ENCODE measurements at regions not wholly inside any gene's neighbourhood (a gene's known extent, or its start where the extent isn't known, plus 50 kb on each side); places are given as distances from the start of the nearest gene placed in this dataset.

GRCh38 chr22:49554741-49555140 is 272.9 kb downstream of the BRD1 start (continued):
- TF ChIP-seq SNAPC4 (CRISPR knock-in tag; IDR thresholded peaks at IDR 0.05) (no peak), HCFC1 (IDR thresholded peaks at IDR 0.05; ENCODE audit: low read depth, low read length) (no peak)

DNA sequence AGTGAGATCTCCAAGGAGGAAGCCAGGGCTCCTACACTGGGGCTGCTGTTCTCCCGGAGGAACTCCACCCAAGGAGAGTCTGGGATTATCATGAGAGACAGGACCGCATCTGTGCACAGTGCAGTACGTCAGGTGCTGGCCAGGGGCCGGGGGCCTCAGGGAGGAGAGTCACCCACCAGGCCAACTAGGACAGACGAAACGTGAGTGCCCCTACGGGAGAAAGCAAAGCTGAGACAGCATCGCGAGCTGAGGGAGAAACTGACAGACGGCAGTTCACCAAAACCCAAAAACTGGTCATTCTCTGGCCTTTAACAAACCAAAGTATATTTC is 273.4 kb downstream of the BRD1 start:
- no peak for TF ChIP-seq HOXA9 (CRISPR knock-in tag; IDR thresholded peaks at IDR 0.05; ENCODE audit: borderline replicate concordance)
- no peak for TF ChIP-seq SIN3B (IDR thresholded peaks at IDR 0.05; ENCODE audit: low read length)
- TF ChIP-seq, protein P1, sequence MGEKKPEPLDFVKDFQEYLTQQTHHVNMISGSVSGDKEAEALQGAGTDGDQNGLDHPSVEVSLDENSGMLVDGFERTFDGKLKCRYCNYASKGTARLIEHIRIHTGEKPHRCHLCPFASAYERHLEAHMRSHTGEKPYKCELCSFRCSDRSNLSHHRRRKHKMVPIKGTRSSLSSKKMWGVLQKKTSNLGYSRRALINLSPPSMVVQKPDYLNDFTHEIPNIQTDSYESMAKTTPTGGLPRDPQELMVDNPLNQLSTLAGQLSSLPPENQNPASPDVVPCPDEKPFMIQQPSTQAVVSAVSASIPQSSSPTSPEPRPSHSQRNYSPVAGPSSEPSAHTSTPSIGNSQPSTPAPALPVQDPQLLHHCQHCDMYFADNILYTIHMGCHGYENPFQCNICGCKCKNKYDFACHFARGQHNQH (CRISPR knock-in tag; IDR thresholded peaks at IDR 0.05), result no peak
- TF ChIP-seq ZNF260 (CRISPR knock-in tag; IDR thresholded peaks at IDR 0.05; ENCODE audit: borderline replicate concordance, low read depth), result no peak
- no peak for TF ChIP-seq ZNF138 (CRISPR knock-in tag; IDR thresholded peaks at IDR 0.05; ENCODE audit: low read depth)
- in situ Hi-C loops (cut with HindIII; ENCODE audit: extremely low pct_ligation_motif_present, low pct_unique_long_range_greater_than_20kb), result no loop called here
- no peak overlapping the region for H3K4me3 ChIP-seq (replicated peaks in 1 of 3; ENCODE audit: insufficient read depth in 1 of 3, low read depth in 2 of 3, low read length in 3 of 3)
- no peaks in the 10 kb centered on the region for H3K4me1 ChIP-seq (ENCODE audit: insufficient read depth, low read length)
- DNase-seq (ENCODE audit: low spot score), result no peak
- no peak for ATAC-seq
- no peaks in the 10 kb centered on the region for H3K36me3 ChIP-seq (replicated peaks in 1 of 2; ENCODE audit: control insufficient read depth in 1 of 2, insufficient read depth in 2 of 2, low read length in 2 of 2)
- H3K9ac ChIP-seq (ENCODE audit: insufficient read depth, low read depth, low read length), result no peak overlapping the region
- BruUV-seq (replicated peaks), result no TSS peak
- H2AFZ ChIP-seq (ENCODE audit: low read length), result no peak overlapping the region
- FAIRE-seq, result no peak
- H3K79me2 ChIP-seq (ENCODE audit: insufficient read depth, low read length), result no peaks in the 10 kb centered on the region
- H3K27ac ChIP-seq (ENCODE audit: extremely low read length, insufficient read depth, low read length), result no peak overlapping the region
- no peaks in the 10 kb centered on the region for H4K20me1 ChIP-seq (ENCODE audit: insufficient read depth, low read length)
- H3K9me3 ChIP-seq (ENCODE audit: low read length), result peaks cover 7% of the 10 kb centered on the region
- no peak overlapping the region for H3K4me2 ChIP-seq (ENCODE audit: low read depth, low read length)
- CTCF ChIA-PET (ENCODE audit: low intra/inter-chr PET ratio, low total read pairs), result no interaction called here
- peaks cover 7 to 40% of the 10 kb centered on the region in 2 experiments; a peak in 4 of 5 replicates for H3K27me3 ChIP-seq (ENCODE audit: control insufficient read depth in 1 of 2, insufficient read depth in 2 of 2, low read length in 2 of 2)
- POLR2A ChIA-PET, result no interaction called here
- WGBS (ENCODE audit: low lambda C conversion rate), result 13% methylated on average over 7 of the region's 10 CpGs
- intact Hi-C loops (cut with micrococcal nuclease; ENCODE audit: unreplicated experiment), result no loop called here

Data from HepG2 (cell line).